ENCODE measurements at regions not wholly inside any gene's neighbourhood (a gene's known extent, or its start where the extent isn't known, plus 50 kb on each side); places are given as distances from the start of the nearest gene placed in this dataset.

- TF ChIP-seq EZH2 (IDR thresholded peaks at IDR 0.05; ENCODE audit: borderline replicate concordance, low read length) (no peak), CTCF (IDR thresholded peaks at IDR 0.05; ENCODE audit: low read length) (no peak)
Observed at GRCh38 chr4:24453951-24454350, 130.4 kb downstream of the DHX15 start.

Data from OCI-LY1 (cell line).